ENCODE measurements at regions not wholly inside any gene's neighbourhood (a gene's known extent, or its start where the extent isn't known, plus 50 kb on each side); places are given as distances from the start of the nearest gene placed in this dataset.

GRCh38 chr20:50436696-50437095, 73.5 kb upstream of the PTPN1 start:
- TF ChIP-seq CTCF (conservative IDR thresholded peaks at IDR 0.05; ENCODE audit: low read length) (no peak), EZH2phosphoT487 (IDR thresholded peaks at IDR 0.05; ENCODE audit: borderline replicate concordance) (no peak)

Measured in Loucy (cell line).